AG09309 (cell line): ENCODE measurements at regions not wholly inside any gene's neighbourhood (a gene's known extent, or its start where the extent isn't known, plus 50 kb on each side); places are given as distances from the start of the nearest gene placed in this dataset.
A peak's percentile ranks its signal among the peaks of the same experiment; 100 is the strongest.

ENCODE experiments used
- DNase-seq: peaks from one replicate; pipeline ENCODE4 v3.0.0-alpha.2; 2010; ENCODE audit warnings: low read depth
- H3K4me3 ChIP-seq: 2 replicates; pipeline ENCODE4 v1.5.1; 2011; ENCODE audit warnings: mild to moderate bottlenecking, low read depth, low read length, moderate library complexity; ENCODE audit not compliant: control insufficient read depth
- TF ChIP-seq, protein P1 (sequence below): IDR thresholded peaks from 2 replicates; pipeline ENCODE4 v1.5.1; 2011; ENCODE audit warnings: mild to moderate bottlenecking, low read depth, low read length, inconsistent platforms; ENCODE audit not compliant: insufficient read depth, control insufficient read depth; ENCODE audit errors: missing control alignments

DNA sequence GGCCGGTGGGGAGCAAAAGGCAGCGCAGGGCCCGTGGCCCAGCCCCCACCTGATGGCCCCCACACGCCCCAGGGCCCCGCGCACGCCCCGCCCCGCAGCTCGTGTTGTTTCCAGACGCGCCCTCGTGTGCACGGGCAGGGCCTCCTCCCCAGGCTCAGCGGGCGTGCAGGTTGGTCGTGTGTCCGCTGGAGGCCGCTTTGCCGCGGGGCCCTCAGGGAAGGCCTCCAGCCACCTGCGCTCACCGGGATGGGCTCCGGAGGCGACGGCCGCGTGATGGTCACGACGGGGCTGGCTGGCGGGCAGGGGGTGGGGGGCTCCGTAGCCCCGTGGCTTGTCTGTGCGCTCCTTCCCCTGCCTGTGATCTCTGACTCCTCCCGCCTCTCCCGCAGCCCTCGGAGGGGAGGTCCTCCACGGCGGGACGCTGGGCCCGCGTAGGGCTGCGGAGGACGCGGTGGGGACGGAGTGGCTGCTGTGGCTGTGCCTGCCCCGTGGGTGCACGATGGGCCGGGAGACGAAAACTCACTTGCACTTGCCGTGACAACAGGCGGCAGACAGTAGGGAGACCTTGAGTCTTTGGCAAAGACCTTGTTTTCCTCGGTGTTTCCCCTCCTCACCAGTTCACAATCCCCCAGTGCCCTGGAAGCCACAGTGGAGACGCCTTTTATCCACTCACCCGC is 67.1 kb downstream of the RTP5 start:
- no peak overlapping the region for H3K4me3 ChIP-seq
- DNase-seq: no peak
- TF ChIP-seq, protein P1, sequence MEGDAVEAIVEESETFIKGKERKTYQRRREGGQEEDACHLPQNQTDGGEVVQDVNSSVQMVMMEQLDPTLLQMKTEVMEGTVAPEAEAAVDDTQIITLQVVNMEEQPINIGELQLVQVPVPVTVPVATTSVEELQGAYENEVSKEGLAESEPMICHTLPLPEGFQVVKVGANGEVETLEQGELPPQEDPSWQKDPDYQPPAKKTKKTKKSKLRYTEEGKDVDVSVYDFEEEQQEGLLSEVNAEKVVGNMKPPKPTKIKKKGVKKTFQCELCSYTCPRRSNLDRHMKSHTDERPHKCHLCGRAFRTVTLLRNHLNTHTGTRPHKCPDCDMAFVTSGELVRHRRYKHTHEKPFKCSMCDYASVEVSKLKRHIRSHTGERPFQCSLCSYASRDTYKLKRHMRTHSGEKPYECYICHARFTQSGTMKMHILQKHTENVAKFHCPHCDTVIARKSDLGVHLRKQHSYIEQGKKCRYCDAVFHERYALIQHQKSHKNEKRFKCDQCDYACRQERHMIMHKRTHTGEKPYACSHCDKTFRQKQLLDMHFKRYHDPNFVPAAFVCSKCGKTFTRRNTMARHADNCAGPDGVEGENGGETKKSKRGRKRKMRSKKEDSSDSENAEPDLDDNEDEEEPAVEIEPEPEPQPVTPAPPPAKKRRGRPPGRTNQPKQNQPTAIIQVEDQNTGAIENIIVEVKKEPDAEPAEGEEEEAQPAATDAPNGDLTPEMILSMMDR: no peak

GRCh38 chr2:241937297-241937696 is 67.8 kb downstream of the RTP5 start:
- H3K4me3 ChIP-seq: no peak overlapping the region
- DNase-seq: no peak
- TF ChIP-seq, protein P1: no peak

DNA sequence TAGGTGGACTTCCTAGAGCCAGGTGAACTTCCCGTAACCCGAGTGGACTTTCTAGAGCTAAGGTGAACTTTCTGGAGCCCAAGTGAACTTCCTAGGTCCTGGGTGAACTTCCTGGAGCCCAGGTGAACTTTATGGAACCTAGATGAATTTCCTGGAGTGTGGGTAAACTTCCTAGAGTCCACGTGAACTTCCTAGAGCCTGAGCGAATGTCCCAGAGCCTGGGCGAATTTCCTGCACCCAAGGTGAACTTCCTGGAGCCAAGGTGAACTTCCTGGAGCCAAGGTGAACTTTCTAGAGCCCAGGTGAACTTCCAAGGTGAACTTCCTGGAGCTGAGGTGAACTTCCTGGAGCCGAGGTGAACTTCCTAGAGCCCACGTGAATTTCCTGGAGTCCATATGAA is 70.0 kb downstream of the RTP5 start:
- no peak for DNase-seq
- no peak overlapping the region for H3K4me3 ChIP-seq
- TF ChIP-seq, protein P1: no peak

DNA sequence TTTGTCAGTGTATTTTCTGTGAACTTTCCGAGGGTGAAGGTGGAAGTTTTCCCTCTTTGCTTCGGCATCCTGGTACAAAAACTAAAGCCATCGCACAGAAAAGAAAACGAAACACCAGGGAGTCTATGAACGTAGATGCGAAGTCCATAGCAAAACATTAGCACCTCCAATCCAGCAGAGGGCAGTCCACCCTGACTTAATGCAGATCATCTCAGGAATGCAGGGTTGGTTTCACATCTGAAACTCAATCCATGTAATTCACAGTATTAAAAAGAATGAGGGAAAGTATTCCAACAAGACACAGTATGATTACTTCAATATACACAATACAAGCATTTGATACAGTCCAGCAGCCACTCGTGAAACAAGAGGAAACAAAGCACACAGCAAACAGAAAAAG is 70.8 kb downstream of the RTP5 start:
- TF ChIP-seq, protein P1: peak; percentile 21
- DNase-seq: no peak

DNA sequence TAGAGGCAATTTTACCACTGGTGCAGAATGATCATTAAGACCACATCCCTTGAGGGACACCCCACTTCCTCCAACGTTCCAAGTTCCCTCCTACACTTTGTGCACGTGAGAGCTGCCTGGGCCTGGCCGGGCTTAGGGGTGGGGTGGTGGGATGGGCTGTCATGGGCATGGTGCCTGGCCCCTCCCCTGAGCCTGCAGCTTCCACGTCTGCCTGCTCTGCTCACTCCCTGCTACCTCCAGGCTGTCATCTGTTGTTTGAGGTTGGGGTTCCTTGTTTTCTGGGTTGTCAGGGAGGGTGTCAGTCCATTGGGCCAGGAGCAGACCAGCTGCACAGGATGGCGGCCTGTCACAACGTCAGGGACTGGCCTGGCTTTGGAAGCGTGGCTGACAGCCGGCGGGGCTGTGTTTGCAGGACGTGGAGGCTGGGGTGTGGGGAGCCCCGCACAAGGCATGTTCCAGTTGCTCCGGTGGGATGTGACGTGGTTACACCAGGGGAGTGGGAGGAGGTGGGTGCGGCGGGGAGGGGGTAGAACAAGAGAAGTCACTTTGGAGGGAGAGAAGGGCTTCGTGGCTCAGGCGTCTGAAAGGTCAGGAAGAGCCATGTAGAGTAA is 72.3 kb downstream of the RTP5 start:
- no peak overlapping the region for H3K4me3 ChIP-seq
- TF ChIP-seq, protein P1: no peak
- no peak for DNase-seq

More for the DNA sequence above, 70.8 kb downstream of the RTP5 start:
- no peak overlapping the region for H3K4me3 ChIP-seq

- TF ChIP-seq, protein P1: no peak
- no peak overlapping the region for H3K4me3 ChIP-seq
- no peak for DNase-seq
Measured at GRCh38 chr2:241942416-241943208, 73.1 kb downstream of the RTP5 start.
